PC-9 (cell line): ENCODE measurements at regions not wholly inside any gene's neighbourhood (a gene's known extent, or its start where the extent isn't known, plus 50 kb on each side); places are given as distances from the start of the nearest gene placed in this dataset.

Source experiments
- BruUV-seq: library from RNA; stranded (reverse); fragments of 400-500 nt; replicated peaks from 2 replicates; lab custom pipeline; 2021; lab: Mats Ljungman, UMichigan
- CTCF ChIA-PET: fragments of 300-600 bp; sonication (Branson Sonifier 250); formaldehyde crosslinking; loops from one replicate; lab custom pipeline; 2022; ENCODE audit warnings: antibody characterized with exemption; lab: Charles Lee
- POLR2A ChIA-PET: fragments of 300-600 bp; sonication (Branson Sonifier 250); formaldehyde crosslinking; loops from one replicate; lab custom pipeline; 2022; ENCODE audit warnings: antibody characterized with exemption; ENCODE audit not compliant: unreplicated experiment; lab: Charles Lee
- DNase-seq, 2 experiments: peaks; one replicate each; pipeline versions ENCODE4 v3.0.0 to v3.0.0-alpha.2; 2015 to 2022; ENCODE audit warnings: mixed read lengths in 1 of 2
- H2AFZ ChIP-seq: fragments of 200-600 bp; sonication (generic); 2 replicates; pipeline ENCODE4 v1.8.1; 2017; ENCODE audit warnings: antibody characterized with exemption
- H3F3A ChIP-seq: fragments of 200-600 bp; sonication (generic); 2 replicates; pipeline ENCODE4 v1.8.1; 2017; ENCODE audit warnings: antibody characterized with exemption, mild to moderate bottlenecking, low read depth; ENCODE audit not compliant: insufficient read depth
- H3K27ac ChIP-seq: fragments of 200-600 bp; sonication (generic); 2 replicates; pipeline ENCODE4 v1.6.1; 2016; ENCODE audit warnings: mixed run types
- H3K27me3 ChIP-seq: fragments of 200-600 bp; sonication (generic); 2 replicates; pipeline ENCODE4 v1.6.1; 2016; ENCODE audit warnings: low read depth, mixed run types; ENCODE audit not compliant: insufficient read depth
- H3K36me3 ChIP-seq: fragments of 200-600 bp; sonication (generic); 2 replicates; pipeline ENCODE4 v1.6.1; 2016; ENCODE audit warnings: low read depth, mixed run types
- H3K4me1 ChIP-seq: fragments of 200-600 bp; sonication (generic); replicated peaks from 2 replicates; pipeline ENCODE4 v1.6.1; 2016; ENCODE audit warnings: mixed run types; ENCODE audit not compliant: insufficient read depth
- H3K4me2 ChIP-seq: fragments of 200-600 bp; sonication (generic); 2 replicates; pipeline ENCODE4 v1.6.1; 2017; ENCODE audit warnings: mixed run types
- H3K4me3 ChIP-seq: fragments of 200-600 bp; sonication (generic); 2 replicates; pipeline ENCODE4 v1.6.1; 2016; ENCODE audit warnings: mixed run types
- H3K79me2 ChIP-seq: fragments of 200-600 bp; sonication (generic); 2 replicates; pipeline ENCODE4 v1.6.1; 2017; ENCODE audit warnings: low read depth, mixed run types
- H3K9me2 ChIP-seq: fragments of 200-600 bp; sonication (generic); 2 replicates; pipeline ENCODE4 v1.8.1; 2017; ENCODE audit warnings: mild to moderate bottlenecking; ENCODE audit not compliant: insufficient read depth
- H3K9me3 ChIP-seq: fragments of 200-600 bp; sonication (generic); 2 replicates; pipeline ENCODE4 v1.8.1; 2016; ENCODE audit warnings: low read depth; ENCODE audit not compliant: insufficient read depth
- H4K20me1 ChIP-seq: fragments of 200-600 bp; sonication (generic); 2 replicates; pipeline ENCODE4 v1.8.1; 2017; ENCODE audit not compliant: insufficient read depth
- CTCF ChIP-seq: fragments of 200-600 bp; sonication (generic); conservative IDR thresholded peaks from 2 replicates; pipeline ENCODE4 v1.6.1; 2017; ENCODE audit warnings: mixed run types, antibody characterized with exemption, mild to moderate bottlenecking, moderate library complexity
- EZH2 ChIP-seq: fragments of 200-600 bp; sonication (generic); IDR thresholded peaks from 2 replicates; pipeline ENCODE4 v1.8.0; 2017; ENCODE audit warnings: antibody characterized with exemption, low read depth
- intact Hi-C: fragments of 100-400 bp; cut with micrococcal nuclease; formaldehyde crosslinking; loops from one replicate; pipeline ENCODE4 v1.10.0; 2022; ENCODE audit not compliant: unreplicated experiment

GRCh38 chr22:34886812-34887211 is 179.1 kb upstream of the ISX start:
- DNase-seq = no peak
- Histone ChIP-seq H3K79me2 (no peaks in the 10 kb centered on the region), H3K4me1 (no peaks in the 10 kb centered on the region), H3K27me3 (no peaks in the 10 kb centered on the region; the same call in 1 of the 2 replicates), H3K27ac (no peak overlapping the region), H3K9me2 (no peaks in the 10 kb centered on the region), H3K4me2 (no peak overlapping the region), H3F3A (no peaks in the 10 kb centered on the region), H3K36me3 (no peaks in the 10 kb centered on the region), H2AFZ (no peak overlapping the region), H3K9me3 (no peaks in the 10 kb centered on the region), H4K20me1 (no peaks in the 10 kb centered on the region; the same call in 1 of the 2 replicates), H3K4me3 (no peak overlapping the region)
- no TSS peak for BruUV-seq
- intact Hi-C loops = no loop called here
- CTCF ChIA-PET = no interaction called here
- TF ChIP-seq EZH2 = no peak
- no peak for TF ChIP-seq CTCF
- POLR2A ChIA-PET = no interaction called here

GRCh38 chr22:34897126-34897525 is 168.8 kb upstream of the ISX start:
- no TSS peak for BruUV-seq
- intact Hi-C loops = no loop called here

GRCh38 chr22:34902335-34902734 is 163.6 kb upstream of the ISX start:
- no peaks in the 10 kb centered on the region for H4K20me1 ChIP-seq
- no peak for DNase-seq
- TF ChIP-seq EZH2 = no peak
- TF ChIP-seq CTCF = no peak
- no peaks in the 10 kb centered on the region for H3K36me3 ChIP-seq
- CTCF ChIA-PET = no interaction called here
- no peaks in the 10 kb centered on the region for H3F3A ChIP-seq
- H3K9me3 ChIP-seq = no peaks in the 10 kb centered on the region
- H3K9me2 ChIP-seq = no peaks in the 10 kb centered on the region
- H3K4me1 ChIP-seq = no peaks in the 10 kb centered on the region
- BruUV-seq = no TSS peak
- POLR2A ChIA-PET = interaction anchor here (0.6 kb wide), 1 partner anchor 636 kb away, joined by 5 read pairs; no protein-coding TSS in a partner anchor
- H3K4me3 ChIP-seq = no peak overlapping the region
- no peaks in the 10 kb centered on the region for H3K79me2 ChIP-seq
- H3K4me2 ChIP-seq = no peak overlapping the region
- H3K27me3 ChIP-seq = 0 out of 2 replicates have a peak, but pooled peaks cover 3% of the 10 kb centered on the region
- H2AFZ ChIP-seq = no peak overlapping the region
- H3K27ac ChIP-seq = no peak overlapping the region
- intact Hi-C loops = no loop called here

More at GRCh38 chr22:34897126-34897525, 168.8 kb upstream of the ISX start:
- POLR2A ChIA-PET = no interaction called here
- H3K4me1 ChIP-seq = no peaks in the 10 kb centered on the region
- no peak overlapping the region for H2AFZ ChIP-seq
- no peaks in the 10 kb centered on the region for H4K20me1 ChIP-seq
- no peaks in the 10 kb centered on the region for H3K9me2 ChIP-seq
- no peaks in the 10 kb centered on the region for H3K9me3 ChIP-seq
- no peak overlapping the region for H3K27ac ChIP-seq
- no peaks in the 10 kb centered on the region for H3F3A ChIP-seq
- no peak overlapping the region for H3K4me3 ChIP-seq
- 0 out of 2 replicates have a peak, but pooled peaks cover 3% of the 10 kb centered on the region for H3K27me3 ChIP-seq
- no peaks in the 10 kb centered on the region for H3K79me2 ChIP-seq
- no peak for TF ChIP-seq EZH2
- TF ChIP-seq CTCF = no peak
- no peaks in the 10 kb centered on the region for H3K36me3 ChIP-seq
- DNase-seq = no peak
- H3K4me2 ChIP-seq = no peak overlapping the region
- CTCF ChIA-PET = no interaction called here
